Skin of body (tissue), 1 donor: ENCODE measurements at regions not wholly inside any gene's neighbourhood (a gene's known extent, or its start where the extent isn't known, plus 50 kb on each side); places are given as distances from the start of the nearest gene placed in this dataset.
A peak's percentile ranks its signal among the peaks of the same experiment; 100 is the strongest.
"Not testable (repeated sequence)": the region's sequence is repeated elsewhere in the genome, so short reads cannot be mapped to it uniquely, and the experiment has no call there.

Experiments used
- DNase-seq: peaks from one replicate; lab custom pipeline; 2025; lab: John Stamatoyannopoulos, UW

DNA sequence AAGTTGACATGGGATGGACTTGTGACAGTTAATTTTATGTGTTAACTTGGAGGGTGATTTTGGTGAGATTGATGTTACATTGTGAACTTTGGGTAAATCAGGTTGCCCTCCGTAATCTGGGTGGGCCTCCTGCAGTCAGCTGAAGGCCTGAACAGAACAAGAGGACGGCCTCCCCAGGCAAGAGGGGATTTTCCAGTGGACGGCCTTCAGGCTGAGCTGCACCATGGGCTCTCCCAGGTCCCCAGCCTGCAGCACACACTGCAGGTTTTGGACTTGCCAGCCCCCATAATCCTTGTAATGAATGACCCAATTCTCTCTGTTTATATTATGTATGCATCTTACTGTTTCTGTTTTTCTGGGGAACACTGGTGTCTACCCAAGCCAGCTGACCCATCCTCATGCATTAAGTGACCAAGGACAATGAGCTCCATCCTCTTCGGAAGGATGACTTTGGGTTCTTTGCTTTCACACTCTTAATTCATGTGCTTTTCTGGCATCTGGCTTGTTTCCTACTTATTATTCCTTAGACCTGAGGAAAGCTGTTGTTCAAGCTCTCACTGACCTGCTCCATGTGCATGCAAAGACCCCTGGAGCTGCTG lies 64.2 kb downstream of the DACT2 start:
- DNase-seq = no peak

DNA sequence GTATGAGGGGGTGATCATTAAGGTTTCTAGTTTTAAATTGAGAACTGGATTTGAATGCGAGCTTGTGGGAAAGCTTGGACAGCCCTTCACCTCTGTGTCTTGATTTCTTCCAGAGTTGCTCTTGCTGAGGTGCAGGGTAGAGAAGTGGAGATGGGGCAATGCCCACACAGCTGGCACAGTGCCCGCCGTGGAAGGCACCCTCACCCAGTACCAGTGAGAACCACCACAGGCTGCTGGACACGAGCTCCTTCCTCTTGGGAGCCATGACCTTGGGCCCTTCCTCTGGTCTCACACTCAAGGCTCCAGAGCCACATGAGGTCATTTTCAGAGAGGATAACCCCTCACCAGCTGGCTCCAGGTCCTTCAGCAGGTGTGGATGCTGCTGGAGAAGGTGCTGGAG lies 67.3 kb downstream of the DACT2 start:
- DNase-seq = no peak

GRCh38 chr6:168250250-168250649 lies 69.3 kb downstream of the DACT2 start:
- no peak for DNase-seq

- no peak for DNase-seq
Observed at GRCh38 chr6:168249746-168250145, 69.8 kb downstream of the DACT2 start.

DNA sequence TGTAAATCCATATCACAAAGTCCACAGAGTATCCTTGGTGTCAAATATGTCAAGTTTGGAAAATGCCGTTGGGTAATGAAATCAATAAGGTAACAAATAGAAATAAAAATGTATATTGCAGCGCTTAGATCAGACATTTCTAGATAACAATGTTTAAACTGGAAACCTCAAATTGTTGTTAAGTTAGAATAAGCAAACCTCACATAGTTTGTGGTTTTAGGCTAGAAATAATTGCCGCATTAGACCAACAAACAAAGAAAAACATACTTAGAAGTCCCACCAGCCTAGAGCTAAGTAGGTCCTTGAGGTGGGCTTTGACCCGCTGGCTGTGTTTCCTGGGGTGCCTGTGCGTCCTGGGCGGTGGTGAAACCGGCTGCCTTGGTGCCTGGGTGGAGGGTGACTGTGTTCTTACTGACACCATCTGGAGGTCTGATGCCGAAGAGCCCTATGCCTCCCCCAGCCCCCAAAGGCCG lies 71.4 kb downstream of the DACT2 start:
- no peak for DNase-seq

GRCh38 chr6:168247443-168248147 lies 72.0 kb downstream of the DACT2 start:
- peak; percentile 23 for DNase-seq

DNA sequence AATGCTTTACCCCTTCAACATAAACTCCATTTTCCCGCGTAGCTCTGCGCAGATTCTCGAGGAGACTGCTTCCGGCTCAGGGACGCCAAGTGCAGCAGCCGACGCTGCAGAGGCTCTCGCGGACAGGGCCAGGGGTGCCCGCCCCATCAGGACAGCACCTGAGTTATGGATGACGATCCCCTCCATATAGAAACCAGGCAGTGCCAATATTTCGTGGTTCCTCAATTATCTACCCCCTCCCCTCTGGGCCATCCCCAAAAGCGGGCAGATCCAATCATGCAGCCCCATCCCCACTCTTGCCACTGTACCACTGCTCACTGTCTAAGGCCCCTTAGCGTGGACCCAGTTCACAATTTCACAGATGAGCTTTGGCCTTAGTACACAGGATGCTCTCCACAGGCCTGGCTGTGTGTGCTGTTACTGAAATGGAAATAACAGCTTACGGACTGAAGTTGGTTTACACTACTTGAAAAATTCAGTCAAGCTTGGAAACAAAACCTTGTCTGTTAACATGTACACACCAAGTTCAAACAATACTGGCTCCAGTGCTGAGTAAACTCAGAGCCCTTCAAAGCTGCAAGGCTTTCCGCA lies 74.5 kb downstream of the DACT2 start:
- DNase-seq = no peak

- DNase-seq = no peak
Observed at GRCh38 chr6:168243812-168244376, 75.7 kb downstream of the DACT2 start.

DNA sequence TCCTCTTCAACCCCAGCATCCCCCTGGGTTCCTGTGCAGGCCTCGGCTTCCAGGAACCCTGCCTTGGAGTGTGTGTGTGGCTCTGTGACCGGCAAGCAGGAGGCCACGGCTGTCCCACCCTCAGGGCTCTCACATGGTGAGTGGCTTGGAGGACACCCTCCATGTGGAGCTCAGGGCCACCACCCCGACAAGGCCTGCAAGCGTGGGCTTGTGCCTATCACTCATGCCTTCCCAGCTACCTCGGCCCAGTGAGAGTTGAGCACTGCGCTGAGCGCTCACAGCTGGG lies 76.7 kb downstream of the DACT2 start:
- no peak for DNase-seq

DNA sequence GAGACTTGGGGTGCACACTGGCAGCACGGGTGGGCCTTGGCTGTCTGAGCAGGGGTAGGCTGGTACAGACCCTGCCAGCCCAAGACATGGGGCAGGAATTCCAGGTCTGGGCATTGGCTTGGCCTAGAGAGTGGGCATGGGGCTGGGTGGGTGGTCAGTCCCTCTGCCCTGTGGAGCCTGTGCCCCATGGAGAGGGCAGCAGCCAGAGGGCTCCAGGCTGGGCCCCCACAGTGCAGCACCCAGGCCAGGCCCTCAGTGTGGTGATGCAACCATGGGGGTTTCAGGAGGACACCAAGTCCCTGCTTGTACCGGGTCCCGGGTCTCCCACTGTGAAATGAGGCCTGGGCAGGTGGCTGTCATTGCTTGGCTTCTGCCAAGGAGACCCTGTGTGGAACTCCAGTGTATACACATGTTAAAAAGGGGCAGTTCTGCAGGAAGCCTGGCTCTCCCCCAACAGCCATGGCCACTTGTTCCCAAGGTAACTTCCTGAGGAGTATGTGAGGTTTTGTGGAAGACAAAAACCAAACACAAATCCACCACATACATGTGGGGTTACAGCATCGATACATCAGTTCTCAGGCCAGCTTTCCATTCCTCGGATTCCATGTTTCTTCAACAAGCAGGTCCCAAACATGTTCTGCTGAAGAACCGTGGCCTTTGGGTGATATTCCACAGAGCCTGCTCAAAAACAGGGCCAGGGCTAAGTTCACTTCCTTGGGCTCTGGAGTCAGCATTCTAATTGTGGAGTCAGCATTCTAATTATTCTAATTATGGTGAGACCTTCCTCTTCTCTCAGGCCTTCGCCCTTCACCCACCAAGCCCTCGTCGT lies 77.3 kb downstream of the DACT2 start:
- DNase-seq = no peak

DNA sequence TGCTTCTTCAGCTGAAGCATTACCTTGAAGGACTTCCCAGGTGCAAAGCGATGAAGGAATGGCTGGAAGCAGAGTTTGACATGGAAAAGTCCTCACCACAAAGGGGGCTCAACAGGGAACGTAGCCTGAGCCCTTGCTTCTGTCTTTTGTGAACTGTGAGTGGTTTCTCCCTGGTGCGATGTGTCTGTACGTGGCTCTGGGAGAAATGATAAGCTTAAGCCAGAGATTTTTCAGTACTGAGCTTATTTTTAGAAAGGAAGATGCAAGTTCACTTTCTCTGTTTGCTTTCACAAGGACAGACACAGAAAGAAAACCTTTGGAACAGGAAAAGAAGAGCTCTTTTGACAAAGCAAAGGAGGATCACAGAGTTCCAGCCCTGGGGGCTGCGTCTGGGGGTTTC lies 79.4 kb downstream of the DACT2 start:
- no peak for DNase-seq

GRCh38 chr6:168239044-168239773 lies 80.4 kb downstream of the DACT2 start:
- no peak for DNase-seq

DNA sequence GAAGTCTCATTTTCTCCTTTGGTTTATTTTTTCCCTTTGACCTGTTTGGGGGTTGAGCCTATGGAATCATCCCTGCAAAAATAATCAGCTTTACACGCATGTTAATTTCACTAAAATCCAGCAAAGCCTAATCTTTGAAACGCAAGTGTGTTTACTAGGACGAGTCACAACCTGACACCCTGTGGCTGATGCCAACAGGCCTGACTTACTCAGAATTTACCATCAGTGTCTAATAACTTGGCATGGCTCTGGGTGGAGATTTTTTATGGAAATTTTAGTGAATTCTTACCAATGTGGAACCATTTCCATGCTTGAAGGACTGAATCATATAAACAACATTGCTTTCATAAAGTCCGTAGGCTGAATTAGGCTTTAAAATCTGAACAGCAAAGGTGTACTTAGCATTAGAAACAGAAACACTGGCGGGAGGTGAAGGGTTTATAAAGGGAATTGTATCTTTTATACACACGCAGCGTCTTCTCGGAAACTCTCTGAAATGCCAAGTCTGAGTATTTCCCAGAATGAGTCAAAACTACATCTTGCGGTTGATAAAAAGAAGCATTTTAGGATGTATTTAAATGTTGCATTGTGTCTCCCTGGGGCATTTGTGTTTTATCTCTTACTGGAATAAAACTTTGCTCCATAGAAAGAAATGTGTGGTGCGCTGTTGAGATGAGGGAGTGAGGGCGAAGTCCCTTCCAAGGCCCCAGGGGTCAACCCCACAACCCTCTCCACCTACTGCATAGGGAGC lies 81.2 kb downstream of the DACT2 start:
- DNase-seq = no peak

DNA sequence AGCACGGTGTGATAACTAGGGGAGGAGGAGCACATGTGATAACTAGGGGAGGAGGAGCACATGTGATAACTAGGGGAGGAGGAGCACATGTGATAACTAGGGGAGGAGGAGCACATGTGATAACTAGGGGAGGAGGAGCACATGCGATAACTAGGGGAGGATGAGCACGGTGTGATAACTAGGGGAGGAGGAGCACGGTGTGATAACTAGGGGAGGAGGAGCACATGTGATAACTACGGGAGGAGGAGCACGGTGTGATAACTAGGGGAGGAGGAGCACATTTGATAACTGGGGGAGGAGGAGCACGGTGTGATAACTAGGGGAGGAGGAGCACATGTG lies 85.7 kb downstream of the DACT2 start:
- not testable (repeated sequence) for DNase-seq

DNA sequence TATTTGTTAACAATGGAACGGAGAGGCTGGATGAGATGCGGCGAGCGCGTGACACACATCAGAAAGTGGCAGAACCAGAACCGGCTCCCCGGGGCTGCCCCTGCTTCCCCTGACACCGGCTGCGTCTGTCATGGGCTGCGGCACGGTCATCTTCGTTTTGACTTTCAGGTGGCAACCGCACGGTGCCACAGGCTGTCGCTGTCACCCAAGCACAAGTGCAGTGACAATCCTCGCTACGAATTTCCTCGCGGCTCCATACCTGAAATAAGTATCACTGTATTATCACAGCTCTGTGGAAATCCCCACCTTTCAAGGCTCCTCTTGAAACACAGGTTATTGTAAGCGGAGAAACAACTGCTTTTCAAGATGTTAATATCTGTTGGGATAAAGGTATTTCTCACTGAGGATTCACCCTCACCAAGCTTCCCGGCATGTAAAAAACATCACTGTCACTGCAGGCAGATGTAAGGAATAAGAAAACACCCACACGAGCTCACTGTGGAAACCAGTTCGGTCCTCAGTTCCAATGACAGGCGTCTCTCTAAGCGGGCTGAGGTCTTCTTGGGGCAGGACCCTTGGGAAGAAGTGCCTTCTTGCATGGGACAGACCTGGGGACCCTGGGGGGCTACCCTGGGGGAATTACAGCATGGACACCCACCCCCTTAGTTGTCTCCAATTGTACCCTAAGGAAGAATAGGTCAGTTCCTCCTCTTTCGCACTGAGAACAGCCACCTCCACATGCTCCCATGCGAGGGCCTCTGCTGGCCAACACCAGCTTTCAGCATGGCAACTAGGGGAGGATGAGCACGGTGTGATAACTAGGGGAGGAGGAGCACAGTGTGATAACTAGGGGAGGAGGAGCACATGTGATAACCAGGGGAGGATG lies 86.3 kb downstream of the DACT2 start:
- no peak for DNase-seq

GRCh38 chr6:168232528-168232927 lies 87.0 kb downstream of the DACT2 start:
- no peak for DNase-seq

GRCh38 chr6:168232062-168232461 lies 87.5 kb downstream of the DACT2 start:
- no peak for DNase-seq

DNA sequence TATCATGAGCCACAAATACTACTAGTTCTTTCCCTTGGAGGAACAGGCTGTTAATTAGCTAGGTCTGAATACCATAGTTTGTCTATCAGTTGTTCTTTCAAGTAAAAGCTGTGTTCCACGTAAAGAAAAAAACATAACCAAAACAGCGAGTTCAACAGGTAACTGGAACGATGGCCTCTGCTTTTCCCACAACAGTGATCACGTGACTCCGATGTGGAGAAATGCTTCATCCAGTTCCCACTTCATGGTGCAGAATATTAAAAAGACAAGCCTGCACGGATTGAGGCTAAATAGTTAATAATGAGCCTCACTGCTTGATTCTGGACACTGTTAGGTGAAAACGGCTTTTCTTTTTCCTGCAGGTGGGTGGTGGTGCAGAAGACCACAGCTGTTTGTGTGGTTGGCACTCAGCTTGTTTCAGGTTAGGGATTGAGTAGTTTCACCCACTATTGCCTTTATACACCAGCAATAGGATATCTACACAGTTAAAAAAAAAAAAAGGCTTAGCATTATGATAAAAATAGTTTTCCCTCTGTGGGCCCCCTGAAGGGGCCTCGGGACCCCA lies 88.1 kb downstream of the DACT2 start:
- no peak for DNase-seq

- no peak for DNase-seq
Observed at GRCh38 chr6:168229368-168229752, 90.2 kb downstream of the DACT2 start.
